OCI-LY7 (cell line): ENCODE measurements at regions not wholly inside any gene's neighbourhood (a gene's known extent, or its start where the extent isn't known, plus 50 kb on each side); places are given as distances from the start of the nearest gene placed in this dataset.

Experiments
- BruUV-seq: library from RNA; stranded (reverse); fragments of 400-500 nt; replicated peaks from 2 replicates; lab custom pipeline; 2021; lab: Mats Ljungman, UMichigan
- CTCF ChIA-PET: fragments of 300-600 bp; sonication (Branson Sonifier 250); formaldehyde crosslinking; loops from one replicate; lab custom pipeline; 2022; ENCODE audit warnings: antibody characterized with exemption; ENCODE audit not compliant: unreplicated experiment; lab: Charles Lee
- POLR2A ChIA-PET: fragments of 300-600 bp; sonication (Branson Sonifier 250); formaldehyde crosslinking; loops from one replicate; lab custom pipeline; 2022; ENCODE audit warnings: antibody characterized with exemption; lab: Charles Lee
- DNase-seq: peaks from one replicate; pipeline ENCODE4 v3.0.0-alpha.2; 2015; ENCODE audit warnings: low spot score
- H2AFZ ChIP-seq: fragments of 200-600 bp; sonication (generic), shearing (Covaris generic); 2 replicates; pipeline ENCODE4 v1.6.1; 2014; ENCODE audit warnings: mild to moderate bottlenecking, antibody characterized with exemption, low read length, moderate library complexity
- H3K27ac ChIP-seq: fragments of 200-600 bp; sonication (generic); 2 replicates; pipeline ENCODE4 v1.5.1; 2014; ENCODE audit warnings: mixed run types, low read depth, mild to moderate bottlenecking, moderate library complexity, low read length, inconsistent platforms; ENCODE audit not compliant: poor library complexity, severe bottlenecking
- H3K36me3 ChIP-seq: fragments of 200-600 bp; sonication (generic); 2 replicates; pipeline ENCODE4 v1.6.1; 2014; ENCODE audit warnings: mild to moderate bottlenecking, antibody characterized with exemption, low read length, moderate library complexity, mixed read lengths; ENCODE audit not compliant: insufficient read depth
- H3K4me1 ChIP-seq: fragments of 200-600 bp; sonication (generic); 2 replicates; pipeline ENCODE4 v1.5.1; 2014; ENCODE audit warnings: mild to moderate bottlenecking, low read length; ENCODE audit not compliant: insufficient read depth, poor library complexity, severe bottlenecking
- H3K4me2 ChIP-seq: fragments of 200-600 bp; sonication (generic); 2 replicates; pipeline ENCODE4 v1.6.1; 2014; ENCODE audit warnings: mild to moderate bottlenecking, low read length
- H3K4me3 ChIP-seq: fragments of 200-600 bp; sonication (generic); 2 replicates; pipeline ENCODE4 v1.5.1; 2014; ENCODE audit warnings: mild to moderate bottlenecking, low read depth, low read length; ENCODE audit not compliant: poor library complexity, severe bottlenecking
- H3K79me2 ChIP-seq: fragments of 200-600 bp; sonication (generic); 2 replicates; pipeline ENCODE4 v1.6.1; 2016; ENCODE audit warnings: low read depth, mild to moderate bottlenecking, low read length, moderate library complexity, mixed read lengths; ENCODE audit not compliant: insufficient read depth
- H3K9me2 ChIP-seq: fragments of 200-600 bp; sonication (generic); 2 replicates; pipeline ENCODE4 v1.6.1; 2016; ENCODE audit warnings: mild to moderate bottlenecking, low read length, mixed read lengths; ENCODE audit not compliant: insufficient read depth
- H3K9me3 ChIP-seq: fragments of 200-600 bp; sonication (generic); 2 replicates; pipeline ENCODE4 v1.6.1; 2014; ENCODE audit warnings: mild to moderate bottlenecking, mixed run types, low read length, mixed read lengths
- H4K20me1 ChIP-seq: fragments of 200-600 bp; sonication (generic); 2 replicates; pipeline ENCODE4 v1.6.1; 2014; ENCODE audit warnings: mild to moderate bottlenecking, antibody characterized with exemption, low read length, moderate library complexity, mixed read lengths; ENCODE audit not compliant: insufficient read depth
- EZH2phosphoT487 ChIP-seq: fragments of 200-600 bp; sonication (generic); IDR thresholded peaks from 2 replicates; pipeline ENCODE4 v1.6.1; 2018; ENCODE audit warnings: low read depth, borderline replicate concordance, mild to moderate bottlenecking, mixed run types, antibody characterized with exemption, low read length, moderate library complexity, mixed read lengths
- intact Hi-C: fragments of 100-400 bp; cut with micrococcal nuclease; formaldehyde crosslinking; loops from one replicate; pipeline ENCODE4 v1.10.0; 2022; ENCODE audit not compliant: unreplicated experiment
- TF ChIP-seq, protein P1 (sequence below): fragments of 200-600 bp; sonication (generic); conservative IDR thresholded peaks from 2 replicates; pipeline ENCODE4 v1.5.1; 2014; ENCODE audit warnings: mild to moderate bottlenecking, antibody characterized with exemption, low read length, moderate library complexity, mixed read lengths

DNA sequence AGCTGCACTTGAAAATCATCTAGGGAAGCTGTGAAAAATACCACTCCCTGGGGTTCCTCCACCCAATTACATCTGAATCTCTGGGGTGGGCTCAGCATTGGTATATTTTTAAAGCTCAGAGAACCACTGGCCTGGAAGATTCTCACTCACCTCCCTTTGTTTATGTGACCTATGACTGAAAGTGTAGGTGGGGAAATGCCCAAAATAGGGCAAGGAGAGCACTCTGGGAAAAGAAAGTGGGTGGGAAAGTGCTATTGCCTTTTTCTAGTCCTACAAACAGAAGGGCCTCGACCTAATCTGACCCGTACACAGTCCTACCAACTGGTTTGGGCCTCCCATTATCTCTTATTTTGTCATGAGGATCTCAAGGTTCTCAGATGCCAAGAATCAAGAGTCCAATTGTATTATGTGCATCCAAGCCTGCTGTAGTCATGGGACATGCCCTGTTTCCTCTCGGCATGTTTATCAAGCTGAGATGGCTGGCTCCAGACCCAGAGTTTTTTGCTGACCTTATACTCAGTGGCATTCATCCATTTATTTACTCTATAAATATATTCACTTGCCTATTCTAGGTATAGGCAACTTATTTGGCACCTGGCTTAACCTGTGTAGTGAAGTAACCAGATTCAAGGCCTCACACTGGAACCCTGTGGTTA, 483.7 kb downstream of the ENC1 start:
- TF ChIP-seq, protein P1, sequence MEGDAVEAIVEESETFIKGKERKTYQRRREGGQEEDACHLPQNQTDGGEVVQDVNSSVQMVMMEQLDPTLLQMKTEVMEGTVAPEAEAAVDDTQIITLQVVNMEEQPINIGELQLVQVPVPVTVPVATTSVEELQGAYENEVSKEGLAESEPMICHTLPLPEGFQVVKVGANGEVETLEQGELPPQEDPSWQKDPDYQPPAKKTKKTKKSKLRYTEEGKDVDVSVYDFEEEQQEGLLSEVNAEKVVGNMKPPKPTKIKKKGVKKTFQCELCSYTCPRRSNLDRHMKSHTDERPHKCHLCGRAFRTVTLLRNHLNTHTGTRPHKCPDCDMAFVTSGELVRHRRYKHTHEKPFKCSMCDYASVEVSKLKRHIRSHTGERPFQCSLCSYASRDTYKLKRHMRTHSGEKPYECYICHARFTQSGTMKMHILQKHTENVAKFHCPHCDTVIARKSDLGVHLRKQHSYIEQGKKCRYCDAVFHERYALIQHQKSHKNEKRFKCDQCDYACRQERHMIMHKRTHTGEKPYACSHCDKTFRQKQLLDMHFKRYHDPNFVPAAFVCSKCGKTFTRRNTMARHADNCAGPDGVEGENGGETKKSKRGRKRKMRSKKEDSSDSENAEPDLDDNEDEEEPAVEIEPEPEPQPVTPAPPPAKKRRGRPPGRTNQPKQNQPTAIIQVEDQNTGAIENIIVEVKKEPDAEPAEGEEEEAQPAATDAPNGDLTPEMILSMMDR: no peak
- TF ChIP-seq EZH2phosphoT487: no peak
- no peak overlapping the region for H3K4me2 ChIP-seq
- no peaks in the 10 kb centered on the region for H3K9me2 ChIP-seq
- no peaks in the 10 kb centered on the region for H3K36me3 ChIP-seq
- no peak overlapping the region for H3K4me3 ChIP-seq
- intact Hi-C loops: no loop called here
- H2AFZ ChIP-seq: no peak overlapping the region
- DNase-seq: no peak
- H4K20me1 ChIP-seq: no peaks in the 10 kb centered on the region
- no peaks in the 10 kb centered on the region for H3K79me2 ChIP-seq
- CTCF ChIA-PET: no interaction called here
- no TSS peak for BruUV-seq
- no peaks in the 10 kb centered on the region for H3K9me3 ChIP-seq
- no peak overlapping the region for H3K27ac ChIP-seq
- H3K4me1 ChIP-seq: no peaks in the 10 kb centered on the region
- POLR2A ChIA-PET: interaction anchor here (0.6 kb wide), 1 partner anchor 240 kb away, joined by 4 read pairs; no protein-coding TSS in a partner anchor

DNA sequence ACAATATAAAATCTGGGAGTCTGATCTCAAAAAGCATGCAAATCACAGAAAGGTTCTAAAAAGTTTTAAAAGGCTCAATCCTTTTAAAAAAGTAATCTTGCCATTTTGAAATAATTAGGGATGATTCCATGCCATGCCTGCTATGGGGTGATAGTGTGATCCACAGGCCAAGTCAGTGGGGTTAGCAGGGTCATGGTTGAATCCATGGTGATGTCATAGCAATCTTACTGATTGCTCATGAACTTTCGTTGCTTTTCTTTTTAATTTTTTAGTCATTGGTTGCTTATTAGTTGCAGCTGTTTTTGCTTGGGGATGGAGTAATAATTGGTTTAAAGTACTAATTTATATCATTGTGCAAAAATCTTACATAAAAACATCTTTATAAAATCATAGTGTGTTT, 485.0 kb downstream of the ENC1 start:
- Histone ChIP-seq H3K4me1 (no peaks in the 10 kb centered on the region), H3K4me3 (no peak overlapping the region), H3K79me2 (no peaks in the 10 kb centered on the region), H3K9me2 (no peaks in the 10 kb centered on the region), H3K27ac (no peak overlapping the region), H3K4me2 (no peak overlapping the region), H2AFZ (no peak overlapping the region), H3K36me3 (no peaks in the 10 kb centered on the region), H3K9me3 (no peaks in the 10 kb centered on the region), H4K20me1 (no peaks in the 10 kb centered on the region)
- ChIA-PET CTCF (no interaction called here), POLR2A (no interaction called here)
- no peak for DNase-seq
- BruUV-seq: no TSS peak
- TF ChIP-seq, protein P1: no peak
- no peak for TF ChIP-seq EZH2phosphoT487
- intact Hi-C loops: no loop called here

DNA sequence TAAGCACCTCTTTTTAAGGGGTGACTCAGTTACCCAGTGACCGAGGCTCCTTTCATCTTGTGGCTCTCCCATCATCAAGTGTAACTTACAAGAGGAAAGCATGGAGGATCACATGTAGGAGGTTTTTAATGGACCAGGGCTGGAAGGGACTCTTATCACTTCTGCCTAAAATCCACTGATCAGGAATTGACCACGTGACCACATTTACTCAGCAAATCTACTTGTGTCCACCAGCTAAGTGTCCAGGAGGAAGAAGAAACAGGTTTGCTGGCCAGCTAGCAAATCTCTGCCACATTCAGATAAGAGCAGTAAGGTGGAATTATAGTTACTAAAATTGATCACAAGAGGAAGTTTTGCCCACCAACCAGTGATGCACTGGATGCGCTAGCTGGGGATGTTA, 486.0 kb downstream of the ENC1 start:
- no peaks in the 10 kb centered on the region for H3K9me2 ChIP-seq
- no peaks in the 10 kb centered on the region for H3K36me3 ChIP-seq
- no peak overlapping the region for H3K27ac ChIP-seq
- CTCF ChIA-PET: no interaction called here
- H3K4me2 ChIP-seq: no peak overlapping the region
- no TSS peak for BruUV-seq
- H3K4me1 ChIP-seq: no peaks in the 10 kb centered on the region
- no peak for DNase-seq
- no peak overlapping the region for H3K4me3 ChIP-seq
- POLR2A ChIA-PET: no interaction called here
- intact Hi-C loops: no loop called here
- no peaks in the 10 kb centered on the region for H3K9me3 ChIP-seq
- no peaks in the 10 kb centered on the region for H4K20me1 ChIP-seq
- H3K79me2 ChIP-seq: no peaks in the 10 kb centered on the region
- H2AFZ ChIP-seq: no peak overlapping the region
- TF ChIP-seq, protein P1: no peak
- no peak for TF ChIP-seq EZH2phosphoT487
